ENCODE measurements at regions not wholly inside any gene's neighbourhood (a gene's known extent, or its start where the extent isn't known, plus 50 kb on each side); places are given as distances from the start of the nearest gene placed in this dataset.

DNA sequence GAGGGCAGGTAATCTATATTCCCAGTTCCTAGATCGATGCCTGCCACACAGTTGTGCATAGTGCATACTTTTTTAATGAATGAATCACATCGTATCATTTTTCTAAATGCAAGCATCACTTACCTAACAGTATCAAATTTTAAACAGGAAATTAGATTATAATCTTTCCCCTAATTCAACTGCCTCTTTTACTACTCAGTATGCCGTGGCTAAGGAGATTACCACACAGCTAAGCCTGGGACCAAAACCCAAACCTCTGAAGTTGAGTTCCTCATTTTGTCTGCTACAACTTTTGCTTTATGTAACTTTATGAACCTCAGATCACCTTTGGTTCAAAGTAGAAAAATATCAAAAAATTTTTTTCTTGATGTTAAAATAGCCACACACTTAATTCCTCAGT is 53.2 kb upstream of the FNDC3B start:
- no peak overlapping the region for H3K4me3 Mint-ChIP-seq
- H3K4me1 Mint-ChIP-seq: no peaks in the 10 kb centered on the region
- DNase-seq: no peak
- H3K27me3 Mint-ChIP-seq (ENCODE audit: low read depth, poor library complexity): peaks cover 3% of the 10 kb centered on the region
- H3K36me3 Mint-ChIP-seq (ENCODE audit: low read depth): peaks cover 4% of the 10 kb centered on the region
- peaks cover 11% of the 10 kb centered on the region for H3K9me3 Mint-ChIP-seq
- no peak overlapping the region for H3K27ac Mint-ChIP-seq
- TF ChIP-seq, protein P1, sequence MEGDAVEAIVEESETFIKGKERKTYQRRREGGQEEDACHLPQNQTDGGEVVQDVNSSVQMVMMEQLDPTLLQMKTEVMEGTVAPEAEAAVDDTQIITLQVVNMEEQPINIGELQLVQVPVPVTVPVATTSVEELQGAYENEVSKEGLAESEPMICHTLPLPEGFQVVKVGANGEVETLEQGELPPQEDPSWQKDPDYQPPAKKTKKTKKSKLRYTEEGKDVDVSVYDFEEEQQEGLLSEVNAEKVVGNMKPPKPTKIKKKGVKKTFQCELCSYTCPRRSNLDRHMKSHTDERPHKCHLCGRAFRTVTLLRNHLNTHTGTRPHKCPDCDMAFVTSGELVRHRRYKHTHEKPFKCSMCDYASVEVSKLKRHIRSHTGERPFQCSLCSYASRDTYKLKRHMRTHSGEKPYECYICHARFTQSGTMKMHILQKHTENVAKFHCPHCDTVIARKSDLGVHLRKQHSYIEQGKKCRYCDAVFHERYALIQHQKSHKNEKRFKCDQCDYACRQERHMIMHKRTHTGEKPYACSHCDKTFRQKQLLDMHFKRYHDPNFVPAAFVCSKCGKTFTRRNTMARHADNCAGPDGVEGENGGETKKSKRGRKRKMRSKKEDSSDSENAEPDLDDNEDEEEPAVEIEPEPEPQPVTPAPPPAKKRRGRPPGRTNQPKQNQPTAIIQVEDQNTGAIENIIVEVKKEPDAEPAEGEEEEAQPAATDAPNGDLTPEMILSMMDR (IDR thresholded peaks at IDR 0.05): no peak

DNA sequence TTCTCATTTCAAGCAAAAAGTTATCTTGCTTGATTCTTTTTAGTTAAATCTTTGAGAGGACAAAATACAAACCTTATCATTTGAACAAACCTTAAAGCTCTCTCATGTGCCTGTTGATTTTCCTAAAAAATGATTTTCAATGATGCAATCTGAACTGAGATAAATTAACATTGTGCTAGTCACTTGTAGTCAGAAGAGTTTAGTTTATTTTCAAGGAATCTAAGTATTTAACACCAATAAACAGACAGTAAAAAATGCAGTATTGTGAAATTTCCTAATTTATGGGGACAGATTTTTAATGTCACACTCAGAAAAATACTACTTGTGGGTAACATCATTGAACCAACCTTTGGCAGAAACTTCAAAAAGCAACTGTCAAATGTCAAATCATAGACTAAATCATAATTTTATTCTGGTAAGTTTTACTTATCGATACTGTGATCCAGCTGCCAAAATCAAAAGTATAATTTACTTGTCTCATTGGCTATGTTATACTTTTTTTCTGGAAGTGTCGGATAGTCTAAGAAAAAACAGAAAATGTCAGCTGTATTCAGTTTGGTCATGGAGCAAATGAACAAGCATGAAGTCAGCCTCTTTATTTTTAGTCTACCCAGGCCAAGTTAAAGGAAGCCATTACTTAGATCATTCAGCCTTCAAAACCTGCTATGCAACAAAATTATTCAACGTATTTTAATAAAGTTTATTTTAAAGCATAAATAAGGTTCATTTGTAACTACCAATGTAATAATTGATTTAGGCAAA is 52.4 kb upstream of the FNDC3B start:
- TF ChIP-seq, protein P1 (IDR thresholded peaks at IDR 0.05): no peak
- peaks cover 3% of the 10 kb centered on the region for H3K27me3 Mint-ChIP-seq (ENCODE audit: low read depth, poor library complexity)
- no peak overlapping the region for H3K4me3 Mint-ChIP-seq
- peaks cover 4% of the 10 kb centered on the region for H3K36me3 Mint-ChIP-seq (ENCODE audit: low read depth)
- H3K4me1 Mint-ChIP-seq: no peaks in the 10 kb centered on the region
- no peak for DNase-seq
- peaks cover 11% of the 10 kb centered on the region for H3K9me3 Mint-ChIP-seq
- H3K27ac Mint-ChIP-seq: no peak overlapping the region

All from nephron progenitor cell (in vitro differentiated cells).